ENCODE measurements at regions not wholly inside any gene's neighbourhood (a gene's known extent, or its start where the extent isn't known, plus 50 kb on each side); places are given as distances from the start of the nearest gene placed in this dataset.

DNA sequence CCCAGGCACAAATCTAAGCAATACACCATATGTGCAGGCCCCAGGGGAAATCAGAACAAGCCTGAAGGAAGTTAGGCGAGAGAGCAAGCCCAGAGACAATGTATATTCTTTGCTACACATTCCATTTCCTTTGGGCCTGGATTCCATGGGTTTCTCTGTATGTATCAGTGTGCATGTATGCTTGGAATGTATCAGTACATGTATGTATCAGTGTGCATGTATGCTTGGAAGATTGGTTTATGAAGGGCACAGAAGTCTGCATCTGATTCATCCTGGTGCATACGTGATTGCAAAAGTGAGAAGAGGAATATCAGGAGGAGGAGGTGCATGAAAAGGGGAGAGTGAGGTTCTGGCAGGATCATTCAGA, 232.6 kb upstream of the ANKRD55 start:
- H3K4me3 Mint-ChIP-seq = no peak overlapping the region
- peaks cover 0 to 9% (median 0%) of the 10 kb centered on the region in 5 donors for H3K27me3 Mint-ChIP-seq
- H3K9me3 Mint-ChIP-seq = no peaks in the 10 kb centered on the region
- no peak for ATAC-seq
- POLR2A ChIA-PET = no interaction called here
- no peaks in the 10 kb centered on the region for H3K36me3 Mint-ChIP-seq
- no peak for DNase-seq
- H3K27ac Mint-ChIP-seq = no peak overlapping the region
- peaks cover 0 to 21% (median 2%) of the 10 kb centered on the region in 4 donors for H3K4me1 Mint-ChIP-seq

DNA sequence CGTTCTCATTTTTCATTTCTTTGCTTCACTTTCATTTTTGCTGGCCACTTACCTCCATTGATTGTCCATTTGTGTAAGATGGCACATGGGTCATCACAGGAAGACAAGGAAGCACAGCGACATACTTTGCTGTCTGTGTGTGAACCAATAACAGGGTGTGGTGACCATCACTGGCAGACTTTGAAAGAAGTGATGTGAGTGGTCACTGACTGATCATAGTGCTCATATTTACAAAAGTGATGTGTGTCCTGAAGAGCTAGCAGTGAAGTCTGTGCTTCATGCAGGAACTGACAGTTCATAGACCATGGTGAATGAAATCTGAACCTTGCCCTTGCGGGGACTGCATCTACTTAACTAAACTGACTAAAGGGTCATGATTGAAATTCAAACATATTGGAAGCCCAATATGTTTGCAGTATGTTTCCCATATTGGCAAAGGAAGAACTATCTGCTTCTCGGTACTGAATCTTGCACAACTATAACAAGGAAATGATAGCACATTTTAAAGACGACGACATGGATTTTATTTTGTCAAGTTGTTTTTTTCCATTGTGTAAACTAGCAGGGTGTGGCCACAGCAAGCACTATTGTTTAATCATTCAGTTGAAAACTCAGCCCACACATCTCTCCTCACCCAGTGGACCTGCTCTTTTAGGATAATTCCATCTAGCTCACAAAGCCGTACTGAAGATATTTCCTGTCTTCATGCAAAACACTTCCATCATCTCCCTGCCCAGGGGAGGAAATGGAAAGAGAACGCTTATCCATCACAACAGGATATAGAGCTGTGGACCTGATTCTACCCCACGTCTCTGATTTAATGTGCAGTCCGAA, 232.0 kb upstream of the ANKRD55 start:
- H3K36me3 Mint-ChIP-seq = no peaks in the 10 kb centered on the region
- H3K4me3 Mint-ChIP-seq = no peak overlapping the region
- peaks cover 0 to 19% (median 2%) of the 10 kb centered on the region in 4 donors for H3K4me1 Mint-ChIP-seq
- H3K27me3 Mint-ChIP-seq = peaks cover 0 to 9% (median 0%) of the 10 kb centered on the region in 5 donors
- no peaks in the 10 kb centered on the region for H3K9me3 Mint-ChIP-seq
- ATAC-seq (no peak), DNase-seq (no peak)
- POLR2A ChIA-PET = no interaction called here
- H3K27ac Mint-ChIP-seq = peak overlapping the region in 1 of 10 donors; percentile 1

DNA sequence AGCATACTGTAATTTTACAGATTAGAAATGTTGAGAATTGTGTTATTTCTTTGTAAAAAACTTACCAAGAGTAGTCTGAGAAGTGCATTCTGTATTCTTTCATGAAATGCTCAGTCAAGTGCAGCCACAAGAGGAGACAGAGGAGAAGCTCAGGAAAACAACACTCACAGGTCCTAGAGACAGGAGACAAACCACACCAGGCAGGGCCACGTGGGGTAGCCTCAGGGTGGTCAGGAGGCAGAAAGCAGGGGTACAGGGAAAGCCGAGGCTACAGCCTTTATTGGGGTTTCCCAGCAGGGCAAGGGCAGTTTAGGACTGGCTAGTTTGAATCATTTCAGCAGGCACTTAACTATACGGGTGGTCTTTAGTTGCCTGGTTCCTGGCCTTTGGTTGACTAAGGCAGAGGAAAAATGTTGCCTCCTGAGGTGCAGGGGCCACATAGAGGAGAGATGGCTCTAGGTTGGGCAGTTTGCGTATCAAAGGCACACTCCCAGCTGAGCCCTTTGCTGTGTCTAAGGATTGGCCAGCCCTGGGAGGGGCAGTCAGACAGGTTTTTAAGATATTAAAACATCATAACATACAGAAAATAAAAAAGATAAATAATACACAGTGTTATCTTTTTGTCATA, 230.9 kb upstream of the ANKRD55 start:
- POLR2A ChIA-PET = no interaction called here
- H3K4me1 Mint-ChIP-seq = peaks cover 0 to 19% (median 2%) of the 10 kb centered on the region in 4 donors
- ATAC-seq (no peak), DNase-seq (no peak)
- no peak overlapping the region for H3K4me3 Mint-ChIP-seq
- no peak overlapping the region for H3K27ac Mint-ChIP-seq
- peaks cover 0 to 9% (median 0%) of the 10 kb centered on the region in 5 donors for H3K27me3 Mint-ChIP-seq
- H3K9me3 Mint-ChIP-seq = no peaks in the 10 kb centered on the region
- H3K36me3 Mint-ChIP-seq = no peaks in the 10 kb centered on the region

DNA sequence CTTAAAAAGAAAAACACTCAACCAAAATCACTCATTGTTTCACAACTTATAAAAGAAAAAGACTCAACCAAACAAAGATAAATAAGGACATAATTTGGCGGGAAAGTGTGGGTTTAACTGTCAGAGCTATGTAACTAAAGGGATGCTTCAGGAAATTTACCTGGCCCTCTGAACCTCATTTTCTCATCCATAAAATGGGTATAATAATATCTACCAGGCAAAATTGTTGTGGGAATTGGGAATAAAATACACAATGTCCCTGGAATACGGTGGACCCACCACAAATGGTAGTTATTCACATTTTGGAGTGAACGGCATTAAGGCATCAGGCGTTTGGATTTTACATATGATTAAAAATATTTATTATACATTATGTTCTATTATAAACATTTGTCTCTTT, 228.5 kb upstream of the ANKRD55 start:
- DNase-seq (no peak), ATAC-seq (no peak)
- Mint-ChIP-seq H3K4me3 (no peak overlapping the region), H3K36me3 (no peaks in the 10 kb centered on the region), H3K27me3 (peaks cover 0 to 9% (median 0%) of the 10 kb centered on the region in 5 donors), H3K4me1 (peaks cover 0 to 17% (median 2%) of the 10 kb centered on the region in 4 donors), H3K9me3 (no peaks in the 10 kb centered on the region), H3K27ac (no peak overlapping the region)
- POLR2A ChIA-PET = no interaction called here

DNA sequence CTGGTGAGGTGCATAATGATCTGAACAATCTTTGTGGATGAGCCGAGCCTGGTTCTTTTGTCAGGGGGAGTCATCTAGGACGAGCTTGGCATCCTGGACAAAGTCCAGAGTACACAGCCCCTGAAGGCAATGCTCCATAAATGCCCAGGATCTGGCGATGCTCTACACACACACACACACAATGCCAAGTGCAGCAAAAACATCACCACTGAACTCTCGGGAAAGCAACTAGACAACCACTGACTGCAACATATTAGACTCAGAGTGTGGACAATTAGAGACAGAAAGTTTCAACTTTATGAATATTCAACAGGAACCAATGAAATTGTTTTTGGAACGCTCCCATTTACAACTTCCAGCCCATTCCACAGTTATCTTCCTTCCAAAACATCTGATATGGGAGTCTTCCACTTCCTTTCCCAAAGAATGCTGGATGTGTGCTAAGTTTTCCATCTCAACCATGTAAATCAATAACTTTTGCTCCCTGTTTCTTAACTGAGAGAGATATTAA, 227.6 kb upstream of the ANKRD55 start:
- H3K27ac Mint-ChIP-seq = no peak overlapping the region

DNA sequence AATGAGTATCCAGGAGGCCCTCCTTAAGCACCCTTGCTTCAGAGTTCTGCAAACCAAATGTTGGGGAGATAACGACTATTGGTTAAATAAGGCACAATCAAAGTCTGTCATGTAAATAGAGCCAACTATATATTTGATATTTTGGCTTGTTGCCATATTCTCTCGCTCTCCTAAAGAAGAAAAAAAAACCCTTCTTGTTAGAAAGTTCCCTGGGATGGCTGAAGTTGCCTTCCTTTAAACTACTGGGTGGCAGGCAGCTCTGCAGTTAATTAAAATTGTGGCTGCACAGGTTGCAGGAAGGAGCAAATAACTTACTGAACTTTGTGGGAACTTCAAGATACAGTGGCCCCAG, 227.0 kb upstream of the ANKRD55 start:
- Mint-ChIP-seq H3K36me3 (no peaks in the 10 kb centered on the region), H3K27ac (no peak overlapping the region), H3K27me3 (peaks cover 0 to 3% (median 0%) of the 10 kb centered on the region in 5 donors), H3K4me3 (no peak overlapping the region), H3K9me3 (no peaks in the 10 kb centered on the region), H3K4me1 (peaks cover 0 to 7% (median under 1%) of the 10 kb centered on the region in 4 donors)
- no peak for ATAC-seq
- no peak for DNase-seq
- POLR2A ChIA-PET = no interaction called here

More for the DNA sequence above, 227.6 kb upstream of the ANKRD55 start:
- Mint-ChIP-seq H3K36me3 (no peaks in the 10 kb centered on the region), H3K27me3 (peaks cover 0 to 7% (median 0%) of the 10 kb centered on the region in 5 donors), H3K4me1 (peaks cover 0 to 13% (median under 1%) of the 10 kb centered on the region in 4 donors), H3K9me3 (no peaks in the 10 kb centered on the region), H3K4me3 (no peak overlapping the region)
- POLR2A ChIA-PET = no interaction called here
- ATAC-seq (no peak), DNase-seq (no peak)

DNA sequence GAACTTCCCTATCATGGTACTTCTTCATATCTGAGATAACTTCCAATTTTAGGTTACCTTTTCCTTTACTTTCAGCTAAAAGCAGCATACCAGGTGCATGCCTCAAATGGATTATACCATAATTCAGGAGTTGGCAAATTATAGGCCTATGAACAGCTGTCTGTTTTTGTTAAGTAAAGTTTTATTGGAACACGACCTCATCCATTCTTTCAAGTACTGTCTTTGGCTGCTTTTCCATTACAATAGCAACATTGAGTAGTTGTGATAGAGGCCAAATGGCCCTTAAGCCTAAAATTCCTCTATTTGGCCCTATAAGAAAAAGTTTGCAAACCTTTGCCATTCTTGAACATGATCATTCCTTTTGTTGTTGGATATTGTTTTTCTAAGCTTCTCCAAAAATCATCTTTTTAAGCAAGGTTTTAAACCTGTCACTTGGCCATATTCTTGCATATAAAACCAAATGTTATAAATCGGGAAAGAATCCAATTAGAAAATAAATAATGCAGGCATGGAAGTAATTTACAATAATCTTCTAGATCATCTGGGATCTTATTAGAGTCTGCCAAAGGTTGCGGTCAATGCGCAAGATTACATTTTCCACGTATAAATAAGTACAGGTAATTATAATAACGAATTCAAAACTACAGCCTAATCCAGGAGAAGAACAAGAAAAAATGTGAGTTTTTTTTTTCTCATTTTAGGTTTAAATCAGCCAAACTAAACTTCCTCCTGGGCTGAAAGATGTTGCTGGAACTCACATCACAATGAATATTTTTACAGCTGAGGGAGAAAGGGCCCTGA, 226.5 kb upstream of the ANKRD55 start:
- DNase-seq (no peak), ATAC-seq (no peak)
- Mint-ChIP-seq H3K4me3 (no peak overlapping the region), H3K36me3 (no peaks in the 10 kb centered on the region), H3K4me1 (peaks cover 0 to 6% (median under 1%) of the 10 kb centered on the region in 4 donors), H3K27ac (no peak overlapping the region), H3K9me3 (no peaks in the 10 kb centered on the region), H3K27me3 (peaks cover 0 to 3% (median 0%) of the 10 kb centered on the region in 5 donors)
- POLR2A ChIA-PET = no interaction called here

DNA sequence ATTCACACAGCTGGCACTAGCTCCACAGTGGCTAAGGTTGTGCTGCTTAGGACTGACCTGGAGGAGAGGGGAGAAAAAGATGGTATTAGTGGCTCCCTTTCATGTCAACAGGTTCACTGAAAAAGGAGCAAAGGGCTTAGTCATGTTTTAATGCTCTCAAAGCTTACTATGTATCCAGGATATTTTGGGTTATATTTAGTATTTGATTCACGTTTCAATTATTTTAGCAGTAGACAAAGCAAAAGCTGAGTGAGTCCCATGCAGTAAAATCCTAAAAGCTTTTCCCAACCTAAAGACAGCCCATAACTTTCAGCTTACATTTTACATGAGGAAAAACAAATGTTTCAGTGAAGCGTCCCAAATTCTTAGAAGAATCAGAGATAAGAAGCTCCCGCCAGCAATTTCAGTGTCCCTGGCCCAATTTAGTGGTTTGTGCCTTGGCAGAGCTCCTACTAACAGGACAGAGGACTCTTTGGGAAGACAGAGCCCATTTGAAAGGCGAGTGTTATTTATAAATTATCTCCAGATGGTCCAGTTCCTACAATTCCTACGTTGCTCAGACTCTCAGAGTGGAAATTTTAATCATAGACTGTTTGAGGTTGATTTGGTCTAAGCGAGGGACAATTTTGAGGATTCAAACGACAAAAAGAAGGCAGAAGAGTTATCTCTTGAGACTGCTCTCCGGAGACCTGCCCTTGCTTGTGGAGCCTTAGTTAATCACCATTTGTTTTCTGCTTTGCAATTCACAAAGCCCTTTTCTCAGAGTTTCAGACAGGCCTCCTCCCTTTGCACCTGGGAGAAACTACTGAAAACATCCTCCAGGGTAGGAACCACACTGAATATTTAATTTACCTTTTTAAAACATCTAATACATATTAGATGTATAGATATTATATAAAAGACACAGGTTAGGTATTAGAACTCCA, 225.0 kb upstream of the ANKRD55 start:
- Mint-ChIP-seq H3K27me3 (no peaks in the 10 kb centered on the region), H3K4me1 (peaks cover 0 to 3% (median 0%) of the 10 kb centered on the region in 4 donors), H3K9me3 (no peaks in the 10 kb centered on the region), H3K27ac (peak overlapping the region in 1 of 10 donors; percentile 14), H3K36me3 (no peaks in the 10 kb centered on the region), H3K4me3 (no peak overlapping the region)
- POLR2A ChIA-PET = no interaction called here
- no peak for DNase-seq
- no peak for ATAC-seq

DNA sequence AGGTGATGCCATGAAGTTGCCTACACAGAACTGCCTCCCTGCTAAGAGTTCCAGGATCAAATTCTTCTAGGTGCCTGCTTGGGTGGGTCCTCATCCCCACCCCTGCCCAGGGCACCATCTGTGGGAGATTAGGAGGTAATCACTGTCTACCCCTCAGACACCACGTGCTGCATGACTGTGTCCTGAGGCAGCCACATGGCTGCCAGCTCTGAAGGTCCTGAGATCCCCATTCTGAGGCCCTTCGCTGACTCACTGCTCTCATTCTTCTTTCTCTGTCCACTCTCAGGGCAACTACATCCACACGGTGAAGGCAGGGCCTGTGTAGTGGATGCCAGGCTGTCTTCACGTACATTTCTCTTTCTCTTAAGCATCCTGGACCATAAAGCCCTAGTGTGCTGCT, 222.9 kb upstream of the ANKRD55 start:
- Mint-ChIP-seq H3K9me3 (no peaks in the 10 kb centered on the region), H3K36me3 (no peaks in the 10 kb centered on the region), H3K27ac (no peak overlapping the region), H3K4me3 (no peak overlapping the region), H3K4me1 (no peaks in the 10 kb centered on the region), H3K27me3 (no peaks in the 10 kb centered on the region)
- POLR2A ChIA-PET = interaction anchor here (0.6 kb wide), 1 partner anchor 230 kb away, joined by 3 read pairs; no protein-coding TSS in a partner anchor
- ATAC-seq (no peak), DNase-seq (no peak)

DNA sequence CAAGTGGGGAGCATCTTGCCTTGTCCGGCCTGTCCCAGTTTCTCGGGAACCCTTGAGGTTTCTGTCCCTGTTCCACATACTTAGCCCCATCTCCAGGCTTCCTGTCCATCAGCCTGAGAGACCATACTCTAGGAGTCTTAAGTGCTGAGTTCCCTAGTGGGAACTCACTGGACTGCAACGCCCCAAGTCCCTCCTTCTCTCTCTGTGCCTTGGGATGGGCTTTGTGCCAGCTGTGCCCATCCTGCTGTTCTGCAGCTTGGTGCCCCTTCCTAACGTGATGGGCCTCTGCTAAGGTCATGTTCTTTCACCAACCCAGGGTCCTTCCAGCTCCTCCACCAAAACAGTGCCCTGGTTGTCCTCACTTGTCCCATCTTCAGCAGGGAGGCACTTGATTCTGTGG, 222.3 kb upstream of the ANKRD55 start:
- POLR2A ChIA-PET = no interaction called here
- H3K27me3 Mint-ChIP-seq = no peaks in the 10 kb centered on the region
- no peaks in the 10 kb centered on the region for H3K9me3 Mint-ChIP-seq
- peaks cover 0 to 5% (median 0%) of the 10 kb centered on the region in 4 donors for H3K4me1 Mint-ChIP-seq
- ATAC-seq (no peak), DNase-seq (no peak)
- no peak overlapping the region for H3K27ac Mint-ChIP-seq
- no peak overlapping the region for H3K4me3 Mint-ChIP-seq
- H3K36me3 Mint-ChIP-seq = no peaks in the 10 kb centered on the region

DNA sequence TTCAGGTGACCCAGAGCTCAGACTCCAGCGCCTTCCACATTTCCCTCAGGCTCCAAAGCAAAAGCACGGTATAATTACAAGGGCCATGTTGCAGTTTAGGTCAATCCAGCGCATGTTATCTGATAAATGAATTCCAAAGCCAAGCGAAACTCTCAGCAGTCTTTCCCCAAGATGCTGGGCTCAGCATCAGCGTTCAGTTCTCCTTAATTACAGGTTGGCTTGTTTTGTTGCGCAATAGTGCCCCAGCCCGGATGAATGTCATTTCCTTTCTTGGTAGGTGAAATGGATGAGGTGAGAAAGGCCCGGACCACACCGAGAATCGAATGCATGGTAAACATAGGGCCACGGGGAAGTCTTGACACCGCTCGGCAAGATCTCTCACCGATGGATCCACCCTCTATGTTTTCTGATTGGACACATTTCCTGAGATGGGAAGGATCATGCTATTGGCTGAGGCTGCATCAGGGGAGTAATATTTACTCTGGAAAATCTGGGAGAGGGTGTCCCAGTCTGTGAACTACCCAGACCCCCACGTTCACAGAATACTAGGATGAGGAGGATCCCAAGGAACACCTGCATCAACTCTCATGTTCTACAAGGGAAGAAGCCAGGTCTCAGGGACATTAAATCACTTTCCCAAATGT, 221.2 kb upstream of the ANKRD55 start:
- Mint-ChIP-seq H3K4me1 (peaks cover 0 to 5% (median 0%) of the 10 kb centered on the region in 4 donors), H3K27me3 (no peaks in the 10 kb centered on the region), H3K36me3 (no peaks in the 10 kb centered on the region), H3K4me3 (no peak overlapping the region), H3K9me3 (no peaks in the 10 kb centered on the region), H3K27ac (no peak overlapping the region)
- DNase-seq (no peak), ATAC-seq (no peak)
- POLR2A ChIA-PET = no interaction called here

DNA sequence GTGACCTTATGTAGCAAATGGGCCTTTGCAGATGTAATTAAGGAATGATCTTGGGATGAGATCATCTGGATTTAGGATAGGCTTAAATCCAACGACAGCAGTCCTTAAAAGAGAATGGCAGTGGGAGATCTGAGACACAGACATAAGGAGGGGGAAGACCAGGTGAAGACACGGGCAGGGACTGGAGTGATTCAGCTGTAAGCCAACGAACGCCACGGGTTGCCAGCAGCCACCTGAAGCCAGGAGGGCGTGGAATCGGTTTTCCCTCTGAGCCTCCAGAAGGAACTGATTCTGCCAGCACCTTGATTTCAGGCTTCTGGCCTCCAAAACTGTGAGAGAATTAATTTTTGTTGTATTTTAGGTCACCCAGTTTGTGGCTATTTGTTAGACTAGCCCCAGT, 218.6 kb upstream of the ANKRD55 start:
- Mint-ChIP-seq H3K27ac (no peak overlapping the region), H3K27me3 (no peaks in the 10 kb centered on the region), H3K36me3 (no peaks in the 10 kb centered on the region), H3K4me3 (no peak overlapping the region), H3K9me3 (no peaks in the 10 kb centered on the region), H3K4me1 (peaks cover 0 to 5% (median 0%) of the 10 kb centered on the region in 4 donors)
- ATAC-seq = no peak
- POLR2A ChIA-PET = interaction anchor here (0.9 kb wide), 1 partner anchor 169 kb away, joined by 3 read pairs; no protein-coding TSS in a partner anchor
- no peak for DNase-seq
